ENCODE measurements at regions not wholly inside any gene's neighbourhood (a gene's known extent, or its start where the extent isn't known, plus 50 kb on each side); places are given as distances from the start of the nearest gene placed in this dataset.

DNA sequence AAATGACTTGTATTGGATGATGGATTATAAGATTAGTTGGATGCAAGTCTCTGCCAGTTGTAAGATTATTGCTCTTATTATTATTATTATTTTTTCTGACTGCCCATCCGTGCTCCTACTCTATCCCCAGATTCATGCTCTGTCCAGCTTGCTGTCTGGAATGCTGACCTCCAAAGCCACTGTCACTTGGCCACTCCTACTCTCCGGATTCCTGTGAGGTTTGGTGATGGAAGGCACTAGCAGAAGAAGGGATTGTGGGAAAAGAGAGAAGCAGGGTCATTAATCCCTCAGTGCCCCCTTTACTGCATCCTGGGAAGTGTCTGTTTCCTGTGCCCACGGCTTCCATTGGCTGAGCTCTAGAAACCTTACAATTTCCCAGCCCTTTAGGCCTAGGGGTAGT, 76.3 kb upstream of the IL12B start:
- 50% methylated on average over 3 of the region's 3 CpGs for WGBS (ENCODE audit: insufficient coverage, insufficient replicate concordance, low lambda C conversion rate, missing lambda C conversion rate)
- DNase-seq (ENCODE audit: low read depth, low spot score), result no peak
- SMC1A ChIA-PET (ENCODE audit: uncharacterized antibody, unreplicated experiment), result interaction anchor here (1.0 to 1.7 kb wide), 4 partner anchors 18 to 208 kb away, joined by 3 to 10 read pairs (median 6); no protein-coding TSS in a partner anchor
- Histone ChIP-seq H2AFZ (ENCODE audit: control insufficient read depth, low read depth, low read length) (no peak overlapping the region), H3K79me2 (ENCODE audit: control insufficient read depth, insufficient read depth, low read length) (no peaks in the 10 kb centered on the region), H3K27me3 (replicated peaks in 1 of 2; ENCODE audit: control insufficient read depth in 2 of 2, insufficient read depth in 2 of 2, low read length in 1 of 2) (no peaks in the 10 kb centered on the region; a peak in 1 of 4 replicates), H3K36me3 (ENCODE audit: control insufficient read depth in 2 of 2, insufficient read depth in 2 of 2, low read length in 1 of 2) (no peaks in the 10 kb centered on the region), H3K4me2 (ENCODE audit: control insufficient read depth, insufficient read depth) (no peak overlapping the region), H3K4me3 (no peak overlapping the region), H3K9ac (ENCODE audit: control insufficient read depth, insufficient read depth, low read length) (no peak overlapping the region), H3K4me1 (ENCODE audit: control insufficient read depth, insufficient read depth, low read length) (peaks cover 18% of the 10 kb centered on the region), H3K27ac (ENCODE audit: control insufficient read depth, insufficient read depth) (no peak overlapping the region), H3K9me3 (replicated peaks; ENCODE audit: control insufficient read depth, insufficient read depth, low read length) (no peaks in the 10 kb centered on the region; the same call in 2 of the 3 replicates), H4K20me1 (ENCODE audit: control insufficient read depth, insufficient read depth) (peaks cover 4% of the 10 kb centered on the region; the same call in 1 of the 2 replicates)
- CTCF ChIA-PET, result interaction anchor here (2.4 to 2.5 kb wide), 2 partner anchors 22 to 51 kb away, joined by 9 to 10 read pairs; no protein-coding TSS in a partner anchor
- intact Hi-C loops (cut with micrococcal nuclease; ENCODE audit: unreplicated experiment) (loop anchor here (5.0 kb wide), 1 partner anchor 199 kb away; the partner anchor contains the start of gene RNF145), in situ Hi-C loops (cut with MboI) (no loop called here)
- POLR2A ChIA-PET, result interaction anchor here (1.6 kb wide), 3 partner anchors 21 to 52 kb away, joined by 4 to 13 read pairs (median 8); no protein-coding TSS in a partner anchor
- RAD21 ChIA-PET (ENCODE audit: unreplicated experiment), result interaction anchor here (1.8 to 3.4 kb wide), 2 partner anchors 22 to 51 kb away, joined by 16 to 18 read pairs; no protein-coding TSS in a partner anchor
- no peak for FAIRE-seq
- no peak for ATAC-seq
- no TSS peak for BruUV-seq (replicated peaks)
- no peak for TF ChIP-seq TCF12 (IDR thresholded peaks at IDR 0.05; ENCODE audit: low read depth, low read length)
- TF ChIP-seq, protein P1, sequence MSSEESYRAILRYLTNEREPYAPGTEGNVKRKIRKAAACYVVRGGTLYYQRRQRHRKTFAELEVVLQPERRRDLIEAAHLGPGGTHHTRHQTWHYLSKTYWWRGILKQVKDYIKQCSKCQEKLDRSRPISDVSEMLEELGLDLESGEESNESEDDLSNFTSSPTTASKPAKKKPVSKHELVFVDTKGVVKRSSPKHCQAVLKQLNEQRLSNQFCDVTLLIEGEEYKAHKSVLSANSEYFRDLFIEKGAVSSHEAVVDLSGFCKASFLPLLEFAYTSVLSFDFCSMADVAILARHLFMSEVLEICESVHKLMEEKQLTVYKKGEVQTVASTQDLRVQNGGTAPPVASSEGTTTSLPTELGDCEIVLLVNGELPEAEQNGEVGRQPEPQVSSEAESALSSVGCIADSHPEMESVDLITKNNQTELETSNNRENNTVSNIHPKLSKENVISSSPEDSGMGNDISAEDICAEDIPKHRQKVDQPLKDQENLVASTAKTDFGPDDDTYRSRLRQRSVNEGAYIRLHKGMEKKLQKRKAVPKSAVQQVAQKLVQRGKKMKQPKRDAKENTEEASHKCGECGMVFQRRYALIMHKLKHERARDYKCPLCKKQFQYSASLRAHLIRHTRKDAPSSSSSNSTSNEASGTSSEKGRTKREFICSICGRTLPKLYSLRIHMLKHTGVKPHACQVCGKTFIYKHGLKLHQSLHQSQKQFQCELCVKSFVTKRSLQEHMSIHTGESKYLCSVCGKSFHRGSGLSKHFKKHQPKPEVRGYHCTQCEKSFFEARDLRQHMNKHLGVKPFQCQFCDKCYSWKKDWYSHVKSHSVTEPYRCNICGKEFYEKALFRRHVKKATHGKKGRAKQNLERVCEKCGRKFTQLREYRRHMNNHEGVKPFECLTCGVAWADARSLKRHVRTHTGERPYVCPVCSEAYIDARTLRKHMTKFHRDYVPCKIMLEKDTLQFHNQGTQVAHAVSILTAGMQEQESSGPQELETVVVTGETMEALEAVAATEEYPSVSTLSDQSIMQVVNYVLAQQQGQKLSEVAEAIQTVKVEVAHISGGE (CRISPR knock-in tag; IDR thresholded peaks at IDR 0.05), result no peak
- TF ChIP-seq, protein P2, sequence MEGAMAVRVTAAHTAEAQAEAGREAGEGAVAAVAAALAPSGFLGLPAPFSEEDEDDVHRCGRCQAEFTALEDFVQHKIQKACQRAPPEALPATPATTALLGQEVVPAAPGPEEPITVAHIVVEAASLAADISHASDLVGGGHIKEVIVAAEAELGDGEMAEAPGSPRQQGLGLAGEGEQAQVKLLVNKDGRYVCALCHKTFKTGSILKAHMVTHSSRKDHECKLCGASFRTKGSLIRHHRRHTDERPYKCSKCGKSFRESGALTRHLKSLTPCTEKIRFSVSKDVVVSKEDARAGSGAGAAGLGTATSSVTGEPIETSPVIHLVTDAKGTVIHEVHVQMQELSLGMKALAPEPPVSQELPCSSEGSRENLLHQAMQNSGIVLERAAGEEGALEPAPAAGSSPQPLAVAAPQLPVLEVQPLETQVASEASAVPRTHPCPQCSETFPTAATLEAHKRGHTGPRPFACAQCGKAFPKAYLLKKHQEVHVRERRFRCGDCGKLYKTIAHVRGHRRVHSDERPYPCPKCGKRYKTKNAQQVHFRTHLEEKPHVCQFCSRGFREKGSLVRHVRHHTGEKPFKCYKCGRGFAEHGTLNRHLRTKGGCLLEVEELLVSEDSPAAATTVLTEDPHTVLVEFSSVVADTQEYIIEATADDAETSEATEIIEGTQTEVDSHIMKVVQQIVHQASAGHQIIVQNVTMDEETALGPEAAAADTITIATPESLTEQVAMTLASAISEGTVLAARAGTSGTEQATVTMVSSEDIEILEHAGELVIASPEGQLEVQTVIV (IDR thresholded peaks at IDR 0.05; ENCODE audit: borderline replicate concordance, partially characterized antibody), result no peak
- TF ChIP-seq SMAD5 (IDR thresholded peaks at IDR 0.05; ENCODE audit: low read depth), result no peak
- TF ChIP-seq SIN3A (IDR thresholded peaks at IDR 0.05; ENCODE audit: low read depth, low read length), result no peak
- TF ChIP-seq STAT1 (conservative IDR thresholded peaks at IDR 0.05), result no peak
- no peak for TF ChIP-seq MTA2 (IDR thresholded peaks at IDR 0.05; ENCODE audit: low read depth)
- TF ChIP-seq MXI1 (IDR thresholded peaks at IDR 0.05; ENCODE audit: low read depth, low read length), result no peak
- TF ChIP-seq FOS (IDR thresholded peaks at IDR 0.05; ENCODE audit: borderline replicate concordance, extremely low read depth, insufficient read length), result no peak
- TF ChIP-seq, protein P3, sequence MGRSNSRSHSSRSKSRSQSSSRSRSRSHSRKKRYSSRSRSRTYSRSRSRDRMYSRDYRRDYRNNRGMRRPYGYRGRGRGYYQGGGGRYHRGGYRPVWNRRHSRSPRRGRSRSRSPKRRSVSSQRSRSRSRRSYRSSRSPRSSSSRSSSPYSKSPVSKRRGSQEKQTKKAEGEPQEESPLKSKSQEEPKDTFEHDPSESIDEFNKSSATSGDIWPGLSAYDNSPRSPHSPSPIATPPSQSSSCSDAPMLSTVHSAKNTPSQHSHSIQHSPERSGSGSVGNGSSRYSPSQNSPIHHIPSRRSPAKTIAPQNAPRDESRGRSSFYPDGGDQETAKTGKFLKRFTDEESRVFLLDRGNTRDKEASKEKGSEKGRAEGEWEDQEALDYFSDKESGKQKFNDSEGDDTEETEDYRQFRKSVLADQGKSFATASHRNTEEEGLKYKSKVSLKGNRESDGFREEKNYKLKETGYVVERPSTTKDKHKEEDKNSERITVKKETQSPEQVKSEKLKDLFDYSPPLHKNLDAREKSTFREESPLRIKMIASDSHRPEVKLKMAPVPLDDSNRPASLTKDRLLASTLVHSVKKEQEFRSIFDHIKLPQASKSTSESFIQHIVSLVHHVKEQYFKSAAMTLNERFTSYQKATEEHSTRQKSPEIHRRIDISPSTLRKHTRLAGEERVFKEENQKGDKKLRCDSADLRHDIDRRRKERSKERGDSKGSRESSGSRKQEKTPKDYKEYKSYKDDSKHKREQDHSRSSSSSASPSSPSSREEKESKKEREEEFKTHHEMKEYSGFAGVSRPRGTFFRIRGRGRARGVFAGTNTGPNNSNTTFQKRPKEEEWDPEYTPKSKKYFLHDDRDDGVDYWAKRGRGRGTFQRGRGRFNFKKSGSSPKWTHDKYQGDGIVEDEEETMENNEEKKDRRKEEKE (IDR thresholded peaks at IDR 0.05), result no peak
- TF ChIP-seq HDAC2 (IDR thresholded peaks at IDR 0.05), result no peak
- TF ChIP-seq PRDM15 (CRISPR knock-in tag; IDR thresholded peaks at IDR 0.05), result no peak

Data from GM12878 (cell line).